ENCODE measurements at regions not wholly inside any gene's neighbourhood (a gene's known extent, or its start where the extent isn't known, plus 50 kb on each side); places are given as distances from the start of the nearest gene placed in this dataset.

DNA sequence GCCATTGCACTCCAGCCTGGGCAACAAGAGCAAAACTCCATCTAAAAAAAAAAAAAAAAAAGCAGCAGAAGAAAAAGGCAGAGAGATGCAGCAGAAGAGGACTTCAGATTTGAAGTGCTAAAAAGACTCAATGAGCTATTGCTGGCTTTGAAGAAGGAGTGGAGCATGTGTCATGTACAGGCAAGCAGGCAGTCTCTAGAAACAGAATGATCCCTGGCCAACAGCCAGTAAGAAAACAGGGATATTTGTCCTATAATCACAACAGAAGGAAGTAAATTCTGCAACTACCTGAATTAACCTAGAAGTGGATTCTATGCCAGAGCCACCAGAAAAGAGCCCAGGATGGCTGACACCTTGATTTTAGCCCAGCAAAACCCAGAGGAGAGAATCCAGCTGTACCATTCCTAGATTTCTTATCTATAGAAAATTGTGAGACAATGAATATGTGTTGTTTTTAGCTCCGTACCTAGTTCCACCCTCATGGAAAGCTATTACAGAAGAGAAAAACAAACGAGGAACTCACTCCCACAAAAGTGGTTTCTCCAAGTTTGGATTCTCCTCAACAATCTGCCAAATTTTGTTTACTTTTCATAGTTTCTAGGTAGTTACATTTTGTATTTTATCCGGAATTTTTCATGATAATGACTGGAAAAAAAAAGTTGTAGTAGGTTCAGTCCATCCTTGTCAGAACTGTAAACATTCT is 198.2 kb upstream of the GNAI1 start:
- TF ChIP-seq CTCF (IDR thresholded peaks at IDR 0.05): no peak
- TF ChIP-seq EZH2 (IDR thresholded peaks at IDR 0.05): no peak

Measured in neural progenitor cell (in vitro differentiated cells).